OCI-LY1 (cell line): ENCODE measurements at regions not wholly inside any gene's neighbourhood (a gene's known extent, or its start where the extent isn't known, plus 50 kb on each side); places are given as distances from the start of the nearest gene placed in this dataset.

Source experiments
- H2AFZ ChIP-seq: fragments of 200-600 bp; sonication (generic), shearing (Covaris generic); 2 replicates; pipeline ENCODE4 v1.6.0; 2014; ENCODE audit warnings: antibody characterized with exemption, mild to moderate bottlenecking, low read length
- H3F3A ChIP-seq: fragments of 200-600 bp; sonication (generic), shearing (Covaris generic); 2 replicates; pipeline ENCODE4 v1.6.0; 2014; ENCODE audit warnings: mild to moderate bottlenecking, antibody characterized with exemption, low read length, moderate library complexity; ENCODE audit not compliant: insufficient read depth
- H3K27ac ChIP-seq: fragments of 200-600 bp; sonication (generic); 2 replicates; pipeline ENCODE4 v1.5.1; 2014; ENCODE audit warnings: low read length, mixed run types, mild to moderate bottlenecking, low read depth; ENCODE audit not compliant: poor library complexity, severe bottlenecking
- H3K27me3 ChIP-seq: fragments of 200-600 bp; sonication (generic); 2 replicates; pipeline ENCODE4 v1.6.0; 2014; ENCODE audit warnings: antibody characterized with exemption, mild to moderate bottlenecking, low read length, moderate library complexity; ENCODE audit not compliant: insufficient read depth
- H3K36me3 ChIP-seq: fragments of 200-600 bp; sonication (generic); 2 replicates; pipeline ENCODE4 v1.6.1; 2014; ENCODE audit warnings: mild to moderate bottlenecking, antibody characterized with exemption, low read length, moderate library complexity, mixed read lengths; ENCODE audit not compliant: insufficient read depth
- H3K4me1 ChIP-seq: fragments of 200-600 bp; sonication (generic); 2 replicates; pipeline ENCODE4 v1.5.1; 2014; ENCODE audit warnings: mild to moderate bottlenecking, low read length, moderate library complexity; ENCODE audit not compliant: insufficient read depth, severe bottlenecking
- H3K4me2 ChIP-seq: fragments of 200-600 bp; sonication (generic), shearing (Covaris generic); 2 replicates; pipeline ENCODE4 v1.6.1; 2014; ENCODE audit warnings: low read length
- H3K4me3 ChIP-seq: fragments of 200-600 bp; sonication (generic); 2 replicates; pipeline ENCODE4 v1.5.1; 2014; ENCODE audit warnings: low read length, low read depth, mild to moderate bottlenecking, mixed read lengths; ENCODE audit not compliant: poor library complexity, severe bottlenecking
- H3K79me2 ChIP-seq: fragments of 200-600 bp; shearing (Covaris generic); 2 replicates; pipeline ENCODE4 v1.6.1; 2016; ENCODE audit warnings: mixed run types, low read length, mixed read lengths; ENCODE audit not compliant: insufficient read depth
- H3K9ac ChIP-seq: fragments of 200-600 bp; sonication (generic), shearing (Covaris generic); 2 replicates; pipeline ENCODE4 v1.6.1; 2014; ENCODE audit warnings: mild to moderate bottlenecking, low read length, mixed read lengths
- H3K9me2 ChIP-seq: fragments of 200-600 bp; sonication (generic), shearing (Covaris generic); 2 replicates; pipeline ENCODE4 v1.6.1; 2014; ENCODE audit warnings: low read depth, mild to moderate bottlenecking, low read length, mixed read lengths
- H3K9me3 ChIP-seq: fragments of 200-600 bp; shearing (Covaris generic); 2 replicates; pipeline ENCODE4 v1.6.1; 2014; ENCODE audit warnings: low read length, mixed read lengths
- H4K20me1 ChIP-seq: fragments of 200-600 bp; sonication (generic), shearing (Covaris generic); 2 replicates; pipeline ENCODE4 v1.6.0; 2016; ENCODE audit warnings: mild to moderate bottlenecking, low read length; ENCODE audit not compliant: insufficient read depth
- CTCF ChIP-seq: fragments of 200-600 bp; sonication (generic), shearing (Covaris generic); IDR thresholded peaks from 2 replicates; pipeline ENCODE4 v1.5.1; 2017; ENCODE audit warnings: mild to moderate bottlenecking, antibody characterized with exemption, low read length, moderate library complexity, mixed read lengths
- EZH2 ChIP-seq: fragments of 200-600 bp; sonication (generic), shearing (Covaris generic); IDR thresholded peaks from 2 replicates; pipeline ENCODE4 v1.8.0; 2017; ENCODE audit warnings: borderline replicate concordance, mixed run types, mild to moderate bottlenecking, antibody characterized with exemption, low read length, moderate library complexity, mixed read lengths

GRCh38 chr4:187491286-187491685 lies 504.3 kb upstream of the ZFP42 start:
- no peak overlapping the region for H3K27ac ChIP-seq
- H3K4me3 ChIP-seq: no peak overlapping the region
- H3K9me3 ChIP-seq: no peaks in the 10 kb centered on the region
- H3K79me2 ChIP-seq: no peaks in the 10 kb centered on the region
- H4K20me1 ChIP-seq: no peaks in the 10 kb centered on the region
- no peak overlapping the region for H3K4me2 ChIP-seq
- no peaks in the 10 kb centered on the region for H3K9me2 ChIP-seq
- H3K27me3 ChIP-seq: no peaks in the 10 kb centered on the region
- H3K36me3 ChIP-seq: no peaks in the 10 kb centered on the region
- no peak for TF ChIP-seq EZH2
- TF ChIP-seq CTCF: no peak
- no peak overlapping the region for H2AFZ ChIP-seq
- peaks cover 9% of the 10 kb centered on the region for H3K4me1 ChIP-seq
- no peaks in the 10 kb centered on the region for H3F3A ChIP-seq
- H3K9ac ChIP-seq: no peak overlapping the region

- TF ChIP-seq EZH2 (no peak), CTCF (no peak)
Observed at GRCh38 chr4:187491959-187492358, 503.6 kb upstream of the ZFP42 start.

GRCh38 chr4:187493661-187494060 lies 501.9 kb upstream of the ZFP42 start:
- no peak for TF ChIP-seq CTCF
- no peak for TF ChIP-seq EZH2
- Histone ChIP-seq H3K79me2 (no peaks in the 10 kb centered on the region), H3K4me2 (no peak overlapping the region), H3K9me2 (no peaks in the 10 kb centered on the region), H3K9me3 (no peaks in the 10 kb centered on the region), H3K4me1 (peaks cover 33% of the 10 kb centered on the region), H3K27me3 (no peaks in the 10 kb centered on the region), H3K4me3 (no peak overlapping the region), H2AFZ (no peak overlapping the region), H4K20me1 (no peaks in the 10 kb centered on the region), H3K27ac (no peak overlapping the region), H3K9ac (no peak overlapping the region), H3F3A (no peaks in the 10 kb centered on the region), H3K36me3 (no peaks in the 10 kb centered on the region)

More at GRCh38 chr4:187491959-187492358, 503.6 kb upstream of the ZFP42 start:
- no peaks in the 10 kb centered on the region for H4K20me1 ChIP-seq
- H3F3A ChIP-seq: no peaks in the 10 kb centered on the region
- no peak overlapping the region for H3K9ac ChIP-seq
- H3K9me3 ChIP-seq: no peaks in the 10 kb centered on the region
- H3K4me3 ChIP-seq: no peak overlapping the region
- H3K4me2 ChIP-seq: no peak overlapping the region
- H3K27me3 ChIP-seq: no peaks in the 10 kb centered on the region
- no peaks in the 10 kb centered on the region for H3K79me2 ChIP-seq
- H2AFZ ChIP-seq: no peak overlapping the region
- no peaks in the 10 kb centered on the region for H3K9me2 ChIP-seq
- H3K36me3 ChIP-seq: no peaks in the 10 kb centered on the region
- H3K27ac ChIP-seq: no peak overlapping the region
- peaks cover 16% of the 10 kb centered on the region for H3K4me1 ChIP-seq
